8988T (cell line): ENCODE measurements at regions not wholly inside any gene's neighbourhood (a gene's known extent, or its start where the extent isn't known, plus 50 kb on each side); places are given as distances from the start of the nearest gene placed in this dataset.
"Not testable (repeated sequence)": the region's sequence is repeated elsewhere in the genome, so short reads cannot be mapped to it uniquely, and the experiment has no call there.

Experiments
- DNase-seq: peaks from one replicate; pipeline ENCODE4 v3.0.0; 2011

GRCh38 chr5:108696951-108697715, 50.6 kb upstream of the FER start:
- DNase-seq = no peak

GRCh38 chr5:108696407-108696806, 51.3 kb upstream of the FER start:
- no peak for DNase-seq

GRCh38 chr5:108688485-108688884, 59.2 kb upstream of the FER start:
- DNase-seq = no peak

GRCh38 chr5:108687595-108688200, 60.0 kb upstream of the FER start:
- no peak for DNase-seq

GRCh38 chr5:108686676-108687075, 61.0 kb upstream of the FER start:
- DNase-seq = no peak

- not testable (repeated sequence) for DNase-seq
These were observed 62.1 kb upstream of the FER start for GRCh38 chr5:108685448-108686216.

GRCh38 chr5:108681079-108681921, 66.4 kb upstream of the FER start:
- no peak for DNase-seq

GRCh38 chr5:108678091-108678490, 69.6 kb upstream of the FER start:
- no peak for DNase-seq

GRCh38 chr5:108675736-108676135, 72.0 kb upstream of the FER start:
- DNase-seq = no peak

GRCh38 chr5:108672639-108673038, 75.1 kb upstream of the FER start:
- no peak for DNase-seq

GRCh38 chr5:108670591-108671289, 77.0 kb upstream of the FER start:
- no peak for DNase-seq

GRCh38 chr5:108669462-108669861, 78.2 kb upstream of the FER start:
- no peak for DNase-seq

- no peak for DNase-seq
These were observed 86.0 kb upstream of the FER start for GRCh38 chr5:108661590-108662219.

GRCh38 chr5:108661024-108661423, 86.7 kb upstream of the FER start:
- no peak for DNase-seq

- no peak for DNase-seq
These were observed 87.4 kb upstream of the FER start for GRCh38 chr5:108660291-108660690.

GRCh38 chr5:108659531-108659930, 88.2 kb upstream of the FER start:
- DNase-seq = no peak

- no peak for DNase-seq
These were observed 91.8 kb upstream of the FER start for GRCh38 chr5:108655750-108656450.

- DNase-seq = no peak
These were observed 93.6 kb upstream of the FER start for GRCh38 chr5:108654051-108654450.

- no peak for DNase-seq
These were observed 94.5 kb upstream of the FER start for GRCh38 chr5:108653201-108653600.

- DNase-seq = no peak
These were observed 96.7 kb upstream of the FER start for GRCh38 chr5:108650997-108651396.

- DNase-seq = no peak
These were observed 98.1 kb upstream of the FER start for GRCh38 chr5:108649646-108650045.
